ENCODE measurements at regions not wholly inside any gene's neighbourhood (a gene's known extent, or its start where the extent isn't known, plus 50 kb on each side); places are given as distances from the start of the nearest gene placed in this dataset.

DNA sequence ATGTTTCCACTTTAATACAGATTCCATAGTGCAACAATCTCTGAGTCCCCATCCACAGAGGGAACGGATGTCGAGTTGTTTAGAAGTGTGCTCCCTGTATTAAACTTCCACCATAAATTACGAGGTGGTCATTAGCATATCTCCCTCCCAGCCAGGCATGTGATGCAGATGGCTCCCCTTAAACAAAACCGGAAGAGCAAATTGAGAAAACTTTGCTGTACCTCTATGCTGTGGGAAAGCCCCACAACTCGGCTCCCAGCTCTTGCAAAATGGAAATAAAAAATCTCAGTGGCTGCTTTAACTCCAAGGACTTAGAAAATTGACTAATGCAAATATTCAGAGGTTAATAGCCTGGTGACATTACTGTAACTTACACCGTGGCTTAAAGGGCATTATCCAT lies 290.9 kb downstream of the MAF start:
- DNase-seq (ENCODE audit: low read depth in 2 of 3, low spot score in 2 of 3) = no peak

DNA sequence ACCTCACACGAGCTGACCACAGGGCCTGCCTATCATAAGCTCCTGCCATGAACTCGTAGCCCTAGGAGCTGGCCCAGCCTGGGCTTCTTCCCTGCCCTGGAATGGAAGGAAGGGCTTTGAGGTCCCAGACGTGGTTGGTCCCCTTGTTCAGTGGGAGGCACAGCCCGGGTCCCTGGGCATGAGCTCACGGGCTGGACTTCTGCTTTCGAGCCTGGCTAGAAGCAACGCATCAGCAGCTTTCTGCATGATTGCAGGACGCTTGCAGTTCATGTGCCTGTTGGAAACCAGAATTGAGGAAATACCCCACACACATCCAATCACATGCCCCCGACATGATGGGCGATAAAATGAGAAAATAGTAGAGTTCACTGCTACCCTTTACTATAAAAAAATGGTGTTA lies 293.3 kb downstream of the MAF start:
- DNase-seq (ENCODE audit: low read depth in 2 of 3, low spot score in 2 of 3) = no peak

DNA sequence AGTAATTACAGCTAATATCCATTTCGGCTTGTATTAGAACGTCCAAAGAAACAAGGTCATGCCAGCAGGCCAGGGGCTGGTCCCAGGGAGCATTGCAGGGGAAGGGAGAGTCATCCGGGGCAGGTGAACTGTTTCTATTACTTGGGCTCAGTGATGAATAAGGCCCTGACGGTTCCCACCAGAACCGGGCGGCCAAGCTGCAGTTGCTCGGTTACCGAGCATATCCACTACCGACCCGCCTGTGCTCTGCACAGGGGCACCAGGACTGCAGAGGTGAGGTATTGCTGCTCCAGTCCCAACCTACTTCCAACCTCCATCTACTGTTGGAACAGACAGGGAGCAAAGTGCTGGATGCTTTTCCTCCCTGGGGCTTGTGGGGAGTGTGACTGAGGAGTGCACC lies 295.5 kb downstream of the MAF start:
- DNase-seq (ENCODE audit: low read depth in 2 of 3, low spot score in 2 of 3) = no peak

DNA sequence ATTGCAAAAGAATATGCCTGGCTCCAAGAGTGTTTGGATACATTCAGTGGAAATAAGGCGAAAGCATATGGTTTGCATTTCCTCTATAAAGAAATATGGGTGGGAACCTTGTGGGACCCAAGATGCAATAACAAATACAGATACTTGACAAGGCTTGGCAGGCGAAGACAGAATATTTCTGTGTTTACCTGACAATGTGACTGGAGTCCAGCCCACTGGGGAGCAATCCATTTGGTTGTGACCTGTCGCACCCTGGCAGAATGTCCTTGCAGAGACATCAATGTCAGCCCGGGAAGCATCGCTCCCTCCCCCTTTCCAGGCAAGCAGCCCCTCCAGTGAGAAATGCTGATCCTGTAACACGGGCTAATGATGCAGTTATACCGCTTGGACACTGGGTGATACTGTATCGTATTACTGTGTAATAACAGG lies 296.6 kb downstream of the MAF start:
- no peak for DNase-seq (ENCODE audit: low read depth in 2 of 3, low spot score in 2 of 3)

DNA sequence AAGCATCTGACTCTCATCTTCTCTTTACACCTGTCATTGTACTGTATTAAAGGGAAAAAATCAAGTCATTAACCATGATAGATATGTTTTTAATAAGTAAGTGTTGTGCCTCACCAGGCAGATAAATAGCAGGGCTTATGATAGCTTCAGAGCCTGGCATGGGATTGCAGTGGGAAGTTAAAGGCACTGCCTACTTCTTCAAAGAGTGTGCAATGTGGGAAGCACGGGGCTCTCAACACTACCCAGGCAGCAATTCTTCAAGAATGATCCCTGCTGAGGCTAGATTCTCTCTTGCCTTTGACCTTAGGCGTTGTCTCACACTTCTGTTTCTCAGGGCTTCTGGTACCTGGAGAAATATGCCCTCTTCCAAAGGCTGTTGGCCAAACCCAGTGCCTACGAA lies 297.3 kb downstream of the MAF start:
- no peak for DNase-seq (ENCODE audit: low read depth in 2 of 3, low spot score in 2 of 3)

DNA sequence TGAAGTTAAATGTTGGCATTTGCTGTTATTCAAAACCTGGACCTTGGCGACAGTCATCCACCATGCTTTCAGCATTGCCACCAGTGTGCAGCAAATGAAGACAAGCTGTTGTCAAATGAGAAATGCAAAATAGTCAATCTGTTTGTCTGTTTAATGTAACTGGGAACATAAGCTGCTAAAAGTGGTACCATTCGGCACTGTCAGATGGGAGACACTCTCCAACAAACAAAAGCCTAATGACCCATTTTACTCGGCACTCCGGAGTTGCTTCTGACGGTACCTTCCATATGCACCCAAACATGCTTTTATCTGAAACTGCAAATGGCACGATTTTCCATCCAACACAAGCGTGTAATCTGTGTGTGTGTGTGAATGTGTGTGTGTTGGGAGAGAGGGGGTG lies 297.8 kb downstream of the MAF start:
- DNase-seq (ENCODE audit: low read depth in 2 of 3, low spot score in 2 of 3) = no peak

DNA sequence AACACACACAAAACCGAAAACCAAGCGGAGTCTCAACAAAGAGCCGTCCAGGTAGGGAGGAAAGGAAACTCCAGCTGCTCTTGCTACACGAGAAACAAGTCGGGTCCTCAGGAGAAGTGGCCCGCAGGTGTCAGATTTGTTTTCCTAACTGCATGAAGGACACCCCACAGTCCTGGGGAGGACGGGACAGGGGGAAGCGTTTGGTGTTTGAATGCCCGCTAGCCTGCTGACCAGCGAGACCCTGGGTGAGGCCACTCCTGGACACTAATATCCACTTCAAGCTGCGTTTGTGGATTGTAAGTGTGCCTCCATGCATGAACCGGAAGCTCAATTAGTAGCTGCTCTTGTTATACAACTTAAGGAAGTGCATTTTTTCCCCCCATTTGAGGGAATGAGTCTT lies 299.5 kb downstream of the MAF start:
- no peak for DNase-seq (ENCODE audit: low read depth in 2 of 3, low spot score in 2 of 3)

DNA sequence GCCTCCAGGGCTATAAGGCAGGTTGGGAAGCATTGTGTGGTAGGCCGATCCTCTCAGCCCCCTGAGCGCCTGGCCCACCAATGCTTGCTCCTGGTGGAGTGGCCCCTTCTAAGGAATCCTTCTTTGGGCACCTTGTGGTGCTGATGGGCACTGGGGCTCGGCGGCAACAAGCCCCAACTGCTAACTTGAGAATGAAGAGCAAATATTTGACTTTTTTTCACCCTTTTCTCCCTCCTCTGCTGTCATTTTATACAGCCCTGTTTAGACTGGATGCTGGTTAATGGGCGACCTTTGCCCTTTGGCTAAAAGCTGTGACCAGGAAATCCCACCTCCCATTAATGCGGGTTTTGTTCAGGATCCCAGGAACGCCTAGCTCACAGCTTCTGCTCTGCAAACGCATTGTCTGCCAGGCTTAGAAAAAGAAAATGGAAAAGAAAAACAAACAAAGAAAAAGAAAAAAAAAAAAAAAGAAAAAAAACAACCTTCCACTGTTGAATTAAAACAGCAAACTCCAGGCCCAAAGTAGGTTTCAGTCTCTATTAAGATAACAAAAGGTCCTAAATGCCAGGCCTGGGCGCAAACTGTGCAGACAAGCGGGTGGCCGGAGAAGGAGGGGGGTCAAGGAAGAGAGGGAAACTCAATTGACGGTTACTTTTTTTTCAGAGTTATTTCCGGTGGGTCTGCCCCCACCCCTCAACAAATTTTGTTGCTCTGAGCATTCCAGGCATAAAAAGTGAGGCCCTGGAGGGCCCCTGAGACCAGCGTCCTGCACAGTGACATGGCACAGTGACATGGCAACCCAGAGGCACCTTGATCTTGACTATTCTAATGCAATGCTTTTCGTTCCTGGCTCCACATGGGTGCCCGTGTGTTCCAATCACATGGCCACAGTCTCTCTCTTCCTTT lies 301.4 kb downstream of the MAF start:
- DNase-seq (ENCODE audit: low read depth in 2 of 3, low spot score in 2 of 3) = no peak

DNA sequence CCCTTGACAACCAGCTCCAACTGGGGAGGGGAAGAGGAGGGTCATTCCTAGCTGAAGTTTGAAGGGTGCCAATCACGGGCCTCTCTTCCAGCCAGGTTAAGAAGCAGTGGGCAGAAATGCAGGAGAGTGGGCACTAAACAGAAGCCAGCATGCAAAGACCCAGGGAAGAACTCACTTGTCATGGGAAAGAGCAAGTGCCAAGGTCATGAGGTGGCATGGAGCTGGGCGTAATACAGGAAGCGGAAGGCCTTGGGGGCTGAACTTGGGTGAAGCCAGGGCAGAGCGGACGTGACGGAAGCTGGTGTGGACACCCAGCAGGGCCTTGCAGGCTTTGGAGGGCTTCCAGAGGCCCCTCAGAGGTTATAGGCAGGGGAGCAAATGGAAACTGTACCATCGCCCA lies 302.1 kb downstream of the MAF start:
- DNase-seq (ENCODE audit: low read depth in 2 of 3, low spot score in 2 of 3) = no peak

DNA sequence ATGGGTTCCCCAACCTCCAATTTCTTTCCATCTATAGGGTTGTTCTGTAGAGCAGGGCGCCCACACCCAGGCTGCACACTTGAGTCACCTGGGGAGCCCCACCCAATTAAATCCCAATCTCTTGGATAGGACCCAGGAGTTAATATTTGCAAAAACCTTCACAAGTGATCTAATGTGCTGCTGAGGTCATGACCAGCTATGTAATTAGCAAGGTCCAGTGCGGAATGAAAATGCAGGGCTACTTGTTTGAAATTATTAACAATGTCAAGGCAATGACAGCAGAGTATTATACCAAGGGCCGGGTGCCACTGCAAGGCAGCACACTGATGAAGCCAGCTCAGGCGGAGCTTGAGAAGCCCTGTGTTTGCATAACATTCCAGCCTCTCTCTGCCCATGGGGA lies 302.7 kb downstream of the MAF start:
- no peak for DNase-seq (ENCODE audit: low read depth in 2 of 3, low spot score in 2 of 3)

DNA sequence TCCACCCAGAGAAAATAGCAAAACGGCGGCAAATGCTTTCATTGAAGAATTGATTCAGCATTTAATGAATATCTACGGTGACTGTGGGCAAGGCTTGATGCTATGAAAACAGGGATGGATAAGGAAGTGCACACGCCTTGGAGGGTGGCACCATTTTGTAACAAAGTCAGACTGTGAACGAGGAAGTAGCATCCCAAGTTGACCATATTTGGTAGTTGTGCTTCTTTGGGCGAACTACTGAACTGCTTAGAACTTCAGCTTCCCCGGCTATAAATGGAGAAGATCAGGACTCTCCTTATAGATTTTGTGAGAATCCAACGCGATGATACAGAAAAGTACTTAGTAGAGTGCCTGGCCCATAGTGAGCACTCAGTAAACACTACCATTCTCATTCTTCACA lies 303.2 kb downstream of the MAF start:
- no peak for DNase-seq (ENCODE audit: low read depth in 2 of 3, low spot score in 2 of 3)

DNA sequence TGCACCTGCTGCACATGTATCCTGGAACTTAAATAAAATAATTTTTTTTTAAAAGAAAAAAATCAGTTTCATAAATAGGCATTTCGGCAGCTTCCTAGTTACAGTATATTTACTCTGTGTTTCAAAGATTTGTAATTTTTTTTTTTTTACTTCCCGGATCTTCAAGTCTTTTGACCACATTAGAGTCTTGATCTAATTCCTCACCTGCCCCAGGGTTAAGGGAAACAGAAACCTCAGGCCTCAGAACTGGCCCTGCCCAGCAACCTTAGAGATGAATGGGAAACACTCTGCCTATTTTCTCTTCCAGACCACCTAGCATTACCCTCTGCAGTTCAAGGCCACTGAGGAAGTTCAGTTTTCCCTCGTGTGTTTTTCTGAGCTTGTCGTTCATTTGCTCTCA lies 304.0 kb downstream of the MAF start:
- no peak for DNase-seq (ENCODE audit: low read depth in 2 of 3, low spot score in 2 of 3)

DNA sequence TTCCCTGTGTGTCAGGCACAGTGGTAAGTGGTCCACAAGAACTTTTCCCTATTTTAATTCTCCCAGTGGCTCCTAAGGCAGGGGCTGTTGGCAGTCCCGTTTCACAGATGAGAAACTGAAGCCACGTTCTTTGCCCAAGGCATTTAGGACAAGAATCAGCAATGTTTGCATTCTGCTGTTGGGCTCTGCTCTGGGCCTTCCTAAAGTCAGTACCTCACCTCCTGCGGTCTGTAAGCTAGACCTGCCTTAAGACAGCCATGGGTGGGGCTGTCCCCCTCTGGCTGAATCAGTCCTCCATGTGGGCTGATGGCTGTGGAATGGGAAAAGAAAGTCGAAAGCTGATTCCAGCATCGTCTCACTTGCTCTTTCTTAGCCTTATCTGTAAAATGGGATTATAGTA lies 304.8 kb downstream of the MAF start:
- DNase-seq (ENCODE audit: low read depth in 2 of 3, low spot score in 2 of 3) = no peak

DNA sequence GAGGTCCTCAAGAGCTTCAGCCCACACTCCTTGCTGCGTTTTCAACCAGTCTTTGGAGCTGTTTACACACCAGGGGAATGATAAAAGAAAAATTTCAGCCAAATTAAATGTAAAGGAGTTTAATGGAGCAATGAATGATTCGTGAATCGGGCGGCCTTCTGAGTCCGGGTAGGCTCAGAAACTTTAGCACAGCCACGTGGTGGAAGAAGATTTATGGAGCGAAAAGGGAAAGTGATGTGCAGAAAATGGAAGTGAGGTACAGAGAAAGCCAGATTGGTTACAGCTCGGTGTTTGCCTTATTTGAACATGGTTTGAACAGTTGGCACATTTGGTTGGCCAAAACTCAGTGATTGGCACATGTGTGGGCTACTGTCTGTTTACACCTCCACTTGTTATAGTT lies 305.4 kb downstream of the MAF start:
- DNase-seq (ENCODE audit: low read depth in 2 of 3, low spot score in 2 of 3) = no peak

DNA sequence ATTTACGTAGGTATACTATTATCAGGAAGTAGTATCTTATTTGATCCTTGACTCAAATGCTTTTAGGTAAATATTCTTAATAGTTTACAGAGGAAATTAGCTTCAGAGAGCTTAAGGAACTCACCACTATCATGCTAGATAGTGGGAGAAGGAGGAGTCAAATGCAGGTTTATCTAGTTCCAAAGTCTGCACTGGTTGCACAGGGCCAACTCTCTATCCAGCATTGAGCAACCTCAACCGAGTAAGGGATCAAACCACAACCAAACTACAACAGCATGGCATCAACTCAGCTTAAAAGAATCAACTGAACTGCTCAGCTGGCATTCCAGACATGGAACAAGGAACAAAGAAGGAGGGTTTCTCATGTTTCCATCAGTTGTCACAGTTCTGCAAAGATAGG lies 306.0 kb downstream of the MAF start:
- no peak for DNase-seq (ENCODE audit: low read depth in 2 of 3, low spot score in 2 of 3)

DNA sequence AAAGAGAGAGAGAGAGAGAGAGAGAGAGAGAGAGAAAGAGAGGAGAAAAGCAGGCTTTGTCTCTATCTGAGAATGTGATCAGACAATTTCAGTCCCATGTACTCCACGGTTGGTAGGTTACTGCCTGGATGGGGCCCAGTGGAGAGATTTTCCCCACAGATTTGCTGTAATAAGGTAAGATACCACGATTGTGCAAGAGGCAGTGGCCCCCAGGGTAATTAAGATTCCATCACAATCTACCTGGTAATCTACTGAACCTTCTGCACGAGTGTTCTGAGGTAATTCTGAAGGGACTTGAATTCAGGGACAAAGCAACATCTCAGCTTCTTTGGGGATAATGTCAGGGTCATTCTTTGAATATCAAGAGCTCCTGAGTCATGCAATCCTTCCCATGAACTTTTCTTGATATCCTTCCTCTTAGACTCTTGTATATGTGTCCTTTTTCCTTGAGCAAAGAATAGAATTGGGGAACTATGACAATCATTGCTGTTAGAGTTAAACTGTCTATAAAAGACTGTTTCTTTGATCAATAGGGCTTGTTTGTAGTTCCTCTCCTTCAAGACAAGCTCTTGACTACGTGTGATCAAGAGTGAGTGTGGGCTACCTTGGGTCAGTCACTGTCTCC lies 306.6 kb downstream of the MAF start:
- no peak for DNase-seq (ENCODE audit: low read depth in 2 of 3, low spot score in 2 of 3)

DNA sequence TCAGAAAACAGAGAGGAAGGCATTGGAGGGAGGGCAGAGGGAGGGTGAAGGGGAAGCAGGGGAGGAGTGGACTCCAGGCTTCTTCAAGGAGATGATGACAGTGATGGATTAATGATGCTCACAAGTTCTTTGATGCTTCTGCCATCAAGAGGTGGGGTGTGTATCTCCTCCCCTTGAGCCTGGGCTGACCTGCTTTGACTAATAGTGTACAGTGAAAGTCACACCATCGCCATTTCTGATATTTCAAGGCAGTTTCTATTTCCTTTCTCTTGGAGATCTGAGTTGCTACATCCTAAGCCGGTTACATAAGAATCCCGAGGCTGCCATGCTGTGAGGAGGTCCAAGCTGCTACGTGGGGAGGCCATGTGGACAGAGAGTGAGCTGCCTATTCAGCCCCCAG lies 312.5 kb downstream of the MAF start:
- DNase-seq (ENCODE audit: low read depth in 2 of 3, low spot score in 2 of 3) = no peak

DNA sequence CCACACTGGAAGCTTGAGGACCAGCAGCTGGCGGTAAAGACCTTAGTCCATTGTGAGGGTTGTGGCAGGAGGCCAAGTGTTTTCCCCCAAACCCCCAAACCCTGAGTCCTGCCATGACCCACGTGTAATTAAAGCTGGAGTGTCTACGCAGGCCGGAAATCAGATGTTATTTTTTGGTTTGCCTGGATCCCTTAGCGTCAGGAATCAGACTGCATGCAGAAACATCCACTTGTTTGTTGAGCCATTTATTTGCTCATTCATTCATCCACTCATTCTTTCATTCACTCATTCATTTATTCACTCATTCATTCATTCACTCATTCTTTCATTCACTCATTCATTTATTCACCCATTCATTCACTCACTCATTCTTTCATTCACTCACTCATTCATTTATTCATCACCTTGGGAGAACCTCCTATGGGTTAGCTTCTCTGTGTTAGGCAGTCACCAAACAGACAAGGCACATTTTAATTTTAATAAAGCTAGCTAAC lies 313.1 kb downstream of the MAF start:
- no peak for DNase-seq (ENCODE audit: low read depth in 2 of 3, low spot score in 2 of 3)

DNA sequence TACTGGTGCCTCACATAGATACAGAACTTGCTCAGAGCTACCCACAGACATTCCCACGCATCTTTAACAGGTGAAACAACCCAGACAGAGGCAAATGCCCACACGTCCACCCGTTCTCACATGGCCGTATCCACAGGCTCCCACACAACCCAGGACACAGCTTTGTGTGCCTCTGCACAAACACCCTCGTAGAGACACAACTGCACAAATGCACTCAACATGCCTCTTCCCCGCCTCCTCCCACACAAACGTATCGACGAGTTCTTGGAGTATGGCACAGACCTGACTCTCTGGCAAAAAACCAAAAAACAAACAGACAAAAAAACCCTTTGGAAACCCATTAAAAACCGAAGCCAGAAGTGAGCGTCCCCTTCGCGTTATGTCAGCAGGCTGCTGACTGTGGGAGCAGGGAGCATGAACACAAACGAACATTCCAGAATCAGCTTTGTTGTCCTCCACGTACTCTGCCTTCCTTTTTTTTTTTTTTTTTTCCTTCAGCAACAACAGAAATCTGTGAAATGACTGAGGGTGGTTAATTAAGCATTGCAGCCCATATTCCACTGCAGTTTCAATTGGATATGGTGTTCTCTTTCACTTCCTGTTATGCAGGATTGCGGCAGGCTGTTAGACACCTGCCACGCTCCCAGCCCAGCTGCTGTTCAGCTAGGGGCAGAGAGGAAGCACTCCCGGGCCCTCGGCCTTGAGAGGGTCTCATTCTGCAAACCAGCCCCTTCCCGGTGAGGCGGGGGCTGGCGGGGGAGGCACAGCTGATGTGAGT lies 313.7 kb downstream of the MAF start:
- DNase-seq (ENCODE audit: low read depth in 2 of 3, low spot score in 2 of 3) = peak in 2 of 3 donors; percentile 16 to 60

DNA sequence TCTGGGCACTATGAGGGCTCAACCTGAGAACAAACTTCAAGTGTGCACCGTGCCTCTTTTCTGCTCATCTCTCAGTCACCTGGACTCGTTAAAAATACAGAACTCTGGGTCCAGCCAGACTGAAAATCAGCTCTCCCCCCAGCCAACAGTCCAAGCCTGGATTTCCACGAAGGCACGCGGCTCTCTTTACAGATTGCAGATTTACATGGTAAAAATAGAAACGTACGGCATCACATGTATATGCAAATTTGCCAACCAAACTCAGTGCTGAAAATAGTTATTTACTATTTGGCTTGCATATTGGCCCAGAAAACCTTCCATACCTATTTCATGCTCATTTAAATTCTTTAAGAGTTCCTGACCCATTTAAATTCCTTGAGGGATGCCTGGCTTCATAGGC lies 315.8 kb downstream of the MAF start:
- no peak for DNase-seq (ENCODE audit: low read depth in 2 of 3, low spot score in 2 of 3)

DNA sequence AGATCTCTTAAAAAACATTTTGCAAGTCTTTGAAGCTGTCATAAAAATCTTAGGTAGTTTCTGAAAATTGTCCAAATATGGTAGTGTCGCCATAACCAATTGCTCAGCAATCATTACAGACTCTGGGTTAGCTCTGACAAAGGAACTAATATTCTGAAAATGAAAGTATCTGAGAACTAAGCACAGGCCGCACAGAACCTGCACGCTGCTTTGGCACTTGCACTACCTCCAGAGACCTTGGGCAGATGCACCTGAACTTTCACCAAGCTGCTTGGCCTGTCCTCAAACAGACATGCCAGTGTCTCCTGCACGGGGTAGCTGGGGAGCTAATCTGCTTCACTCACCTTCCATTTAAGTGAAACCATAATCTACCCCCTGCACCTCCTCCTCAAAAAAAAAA lies 317.0 kb downstream of the MAF start:
- DNase-seq (ENCODE audit: low read depth in 2 of 3, low spot score in 2 of 3) = no peak

DNA sequence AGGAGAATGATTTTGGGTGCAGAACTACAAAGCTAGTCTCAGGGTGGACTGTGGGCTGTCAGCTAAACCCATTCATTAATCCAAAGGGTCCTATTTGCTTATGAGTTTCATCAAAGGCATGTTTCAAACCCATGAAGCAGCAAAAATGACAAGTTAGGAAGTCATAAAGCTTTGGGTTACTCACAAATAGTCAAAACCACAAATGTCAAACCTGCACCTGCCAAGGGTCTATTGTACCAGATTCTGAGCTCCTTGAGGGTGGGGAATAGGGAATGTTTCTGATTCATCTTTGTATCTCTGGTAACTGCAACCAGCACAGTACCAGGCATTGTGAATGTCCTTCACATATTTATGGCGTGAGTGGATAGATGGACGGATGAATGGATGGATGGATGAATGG lies 317.7 kb downstream of the MAF start:
- no peak for DNase-seq (ENCODE audit: low read depth in 2 of 3, low spot score in 2 of 3)
